OCI-LY3 (cell line): ENCODE measurements at regions not wholly inside any gene's neighbourhood (a gene's known extent, or its start where the extent isn't known, plus 50 kb on each side); places are given as distances from the start of the nearest gene placed in this dataset.

Experiments used
- H2AFZ ChIP-seq: fragments of 200-600, 300-600 bp; shearing (Covaris generic); 2 replicates; pipeline ENCODE4 v1.6.0; 2014; ENCODE audit warnings: antibody characterized with exemption, low read depth, low read length
- H3K27ac ChIP-seq: fragments of 200-600, 300-600 bp; sonication (generic); 2 replicates; pipeline ENCODE4 v1.5.1; 2014; ENCODE audit warnings: mild to moderate bottlenecking, low read length, moderate library complexity, mixed read lengths
- H3K27me3 ChIP-seq: fragments of 200-600, 300-600 bp; sonication (generic); 2 replicates; pipeline ENCODE4 v1.6.1; 2014; ENCODE audit warnings: low read depth, low read length, mixed read lengths
- H3K36me3 ChIP-seq: fragments of 200-600, 300-600 bp; sonication (generic); replicated peaks from 2 replicates; pipeline ENCODE3; 2014; ENCODE audit warnings: low read depth, low read length, mixed read lengths
- H3K4me1 ChIP-seq: fragments of 300-600, 200-600 bp; sonication (generic); 2 replicates; pipeline ENCODE4 v1.6.1; 2014; ENCODE audit warnings: low read length, mixed read lengths
- H3K4me2 ChIP-seq: fragments of 200-600, 300-600 bp; sonication (generic); 2 replicates; pipeline ENCODE4 v1.6.1; 2014; ENCODE audit warnings: low read length, mixed read lengths
- H3K4me3 ChIP-seq: fragments of 300-600, 200-600 bp; sonication (generic); 2 replicates; pipeline ENCODE4 v1.5.1; 2014; ENCODE audit warnings: antibody characterized with exemption, mild to moderate bottlenecking, low read length, moderate library complexity
- H3K79me2 ChIP-seq: fragments of 300-600, 200-600 bp; shearing (Covaris generic); 2 replicates; pipeline ENCODE4 v1.6.1; 2014; ENCODE audit warnings: mild to moderate bottlenecking, low read length, mixed read lengths
- H3K9ac ChIP-seq: fragments of 300-600, 200-600 bp; shearing (Covaris generic); 2 replicates; pipeline ENCODE4 v1.6.0; 2014; ENCODE audit warnings: mild to moderate bottlenecking, low read length, moderate library complexity
- H3K9me3 ChIP-seq: fragments of 200-600, 300-600 bp; shearing (Covaris generic); 2 replicates; pipeline ENCODE4 v1.6.1; 2014; ENCODE audit warnings: low read length, mixed read lengths; ENCODE audit not compliant: insufficient read depth
- H4K20me1 ChIP-seq: fragments of 200-600, 300-600 bp; sonication (generic); 2 replicates; pipeline ENCODE4 v1.6.1; 2016; ENCODE audit warnings: low read length, mixed read lengths; ENCODE audit not compliant: insufficient read depth
- CTCF ChIP-seq: fragments of 200-600, 300-600 bp; sonication (generic); IDR thresholded peaks from 2 replicates; pipeline ENCODE4 v1.5.1; 2014; ENCODE audit warnings: antibody characterized with exemption, low read length, low read depth
- EZH2phosphoT487 ChIP-seq: fragments of 200-600 bp; shearing (Covaris generic); IDR thresholded peaks from 2 replicates; pipeline ENCODE4 v1.6.1; 2018; ENCODE audit warnings: antibody characterized with exemption, mixed run types, low read depth

GRCh38 chr9:107070586-107070985 lies 207.6 kb downstream of the ZNF462 start:
- Histone ChIP-seq H3K4me3 (no peak overlapping the region), H2AFZ (no peak overlapping the region), H3K27ac (no peak overlapping the region), H3K9me3 (no peaks in the 10 kb centered on the region), H3K36me3 (no peaks in the 10 kb centered on the region), H3K27me3 (no peaks in the 10 kb centered on the region; the same call in 1 of the 2 replicates), H3K79me2 (no peaks in the 10 kb centered on the region), H4K20me1 (no peaks in the 10 kb centered on the region), H3K4me2 (no peak overlapping the region), H3K4me1 (no peaks in the 10 kb centered on the region), H3K9ac (no peak overlapping the region)
- TF ChIP-seq CTCF (no peak), EZH2phosphoT487 (no peak)

GRCh38 chr9:107078061-107078460 lies 205.0 kb upstream of the RAD23B start:
- Histone ChIP-seq H3K27me3 (peaks cover 36% of the 10 kb centered on the region), H3K9me3 (no peaks in the 10 kb centered on the region), H3K4me2 (no peak overlapping the region), H3K4me1 (no peaks in the 10 kb centered on the region), H4K20me1 (no peaks in the 10 kb centered on the region), H3K27ac (no peak overlapping the region), H3K9ac (no peak overlapping the region), H2AFZ (no peak overlapping the region), H3K79me2 (no peaks in the 10 kb centered on the region), H3K4me3 (no peak overlapping the region), H3K36me3 (no peaks in the 10 kb centered on the region)
- TF ChIP-seq EZH2phosphoT487 = no peak
- TF ChIP-seq CTCF = no peak

- H3K4me2 ChIP-seq = no peak overlapping the region
- H3K36me3 ChIP-seq = no peaks in the 10 kb centered on the region
- no peak overlapping the region for H3K9ac ChIP-seq
- no peaks in the 10 kb centered on the region for H3K9me3 ChIP-seq
- H3K4me3 ChIP-seq = no peak overlapping the region
- no peak for TF ChIP-seq CTCF
- TF ChIP-seq EZH2phosphoT487 = no peak
- no peaks in the 10 kb centered on the region for H4K20me1 ChIP-seq
- H2AFZ ChIP-seq = no peak overlapping the region
- no peak overlapping the region for H3K27ac ChIP-seq
- H3K4me1 ChIP-seq = no peaks in the 10 kb centered on the region
- H3K79me2 ChIP-seq = no peaks in the 10 kb centered on the region
- peaks cover 36% of the 10 kb centered on the region for H3K27me3 ChIP-seq
Measured at GRCh38 chr9:107079589-107079988, 203.5 kb upstream of the RAD23B start.

GRCh38 chr9:107080130-107080529 lies 202.9 kb upstream of the RAD23B start:
- no peak overlapping the region for H3K27ac ChIP-seq
- no peak overlapping the region for H3K4me2 ChIP-seq
- H3K79me2 ChIP-seq = no peaks in the 10 kb centered on the region
- no peak overlapping the region for H3K9ac ChIP-seq
- no peaks in the 10 kb centered on the region for H3K4me1 ChIP-seq
- H3K9me3 ChIP-seq = no peaks in the 10 kb centered on the region
- no peaks in the 10 kb centered on the region for H4K20me1 ChIP-seq
- no peaks in the 10 kb centered on the region for H3K36me3 ChIP-seq
- no peak overlapping the region for H2AFZ ChIP-seq
- H3K4me3 ChIP-seq = no peak overlapping the region
- H3K27me3 ChIP-seq = peaks cover 36% of the 10 kb centered on the region
- TF ChIP-seq EZH2phosphoT487 = no peak
- no peak for TF ChIP-seq CTCF
